HG03575 (cell line): ENCODE measurements at regions not wholly inside any gene's neighbourhood (a gene's known extent, or its start where the extent isn't known, plus 50 kb on each side); places are given as distances from the start of the nearest gene placed in this dataset.

Experiments
- ATAC-seq: cut with Tn5 transposase; IDR thresholded peaks from one replicate; pipeline ENCODE4 v1.9.1; 2021; ENCODE audit not compliant: unreplicated experiment, insufficient number of reproducible peaks, low FRiP score; ENCODE audit errors: extremely low read depth

DNA sequence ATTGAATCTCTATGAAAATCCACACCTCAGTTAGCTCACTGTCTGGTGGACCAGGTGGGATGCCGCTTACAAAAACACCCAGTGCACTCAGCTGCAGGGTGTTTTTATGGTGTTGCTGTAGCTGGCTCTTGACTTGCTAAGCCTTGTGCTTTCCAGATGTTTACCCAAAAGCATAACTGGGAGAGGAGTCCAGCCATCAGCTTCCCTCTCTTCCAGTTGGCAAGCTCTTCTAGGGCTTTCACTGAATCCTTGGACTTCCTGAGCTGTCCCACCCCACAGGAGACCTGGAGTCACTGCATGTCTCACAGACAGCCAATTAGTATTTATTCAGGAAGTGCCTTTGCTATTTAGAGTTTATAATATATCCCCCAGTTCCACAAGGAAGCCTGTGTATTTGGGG is 210.9 kb downstream of the FNDC1 start:
- no peak for ATAC-seq

DNA sequence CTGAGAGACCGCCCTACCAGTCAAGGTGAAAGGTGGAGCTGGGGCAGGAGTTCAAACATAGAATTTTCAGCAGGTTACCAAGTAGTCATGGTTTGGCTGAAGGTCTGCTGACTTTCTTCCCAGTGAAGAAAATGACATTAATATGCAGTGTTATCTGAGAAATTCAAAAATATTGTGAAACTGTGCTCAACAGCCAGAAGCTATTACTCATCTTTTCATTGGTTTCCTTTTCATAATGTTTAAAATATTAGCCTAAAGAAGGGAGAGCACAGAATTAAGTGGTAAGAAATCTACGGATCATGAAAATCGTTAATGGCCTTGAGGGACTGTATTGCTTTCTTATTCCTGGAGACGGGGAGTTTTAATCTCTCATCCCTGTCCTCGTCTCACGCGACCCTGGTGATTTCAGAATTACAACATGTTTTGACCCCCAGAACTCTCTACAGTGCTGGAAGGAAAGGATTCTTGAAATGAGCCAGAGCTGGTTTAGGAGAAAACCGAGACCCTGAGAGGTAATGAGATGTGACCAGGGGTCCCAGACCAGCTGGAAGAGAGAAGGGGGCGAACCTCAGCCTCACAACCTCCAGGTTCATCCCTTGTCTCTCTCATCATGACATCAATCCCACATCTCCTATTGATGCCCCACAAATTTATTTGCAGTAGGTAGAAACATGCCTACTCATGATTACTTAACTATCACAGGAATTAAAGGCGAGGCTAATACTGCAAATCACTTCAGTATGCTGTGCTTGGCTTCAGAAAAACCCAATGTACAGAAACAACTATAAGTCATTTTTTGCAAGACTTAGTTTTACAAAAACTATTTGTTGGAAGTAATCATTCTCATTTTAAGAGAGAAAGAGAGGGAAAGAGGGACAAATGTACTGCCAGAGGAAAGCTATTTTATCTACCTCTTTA is 209.5 kb downstream of the FNDC1 start:
- ATAC-seq = no peak

DNA sequence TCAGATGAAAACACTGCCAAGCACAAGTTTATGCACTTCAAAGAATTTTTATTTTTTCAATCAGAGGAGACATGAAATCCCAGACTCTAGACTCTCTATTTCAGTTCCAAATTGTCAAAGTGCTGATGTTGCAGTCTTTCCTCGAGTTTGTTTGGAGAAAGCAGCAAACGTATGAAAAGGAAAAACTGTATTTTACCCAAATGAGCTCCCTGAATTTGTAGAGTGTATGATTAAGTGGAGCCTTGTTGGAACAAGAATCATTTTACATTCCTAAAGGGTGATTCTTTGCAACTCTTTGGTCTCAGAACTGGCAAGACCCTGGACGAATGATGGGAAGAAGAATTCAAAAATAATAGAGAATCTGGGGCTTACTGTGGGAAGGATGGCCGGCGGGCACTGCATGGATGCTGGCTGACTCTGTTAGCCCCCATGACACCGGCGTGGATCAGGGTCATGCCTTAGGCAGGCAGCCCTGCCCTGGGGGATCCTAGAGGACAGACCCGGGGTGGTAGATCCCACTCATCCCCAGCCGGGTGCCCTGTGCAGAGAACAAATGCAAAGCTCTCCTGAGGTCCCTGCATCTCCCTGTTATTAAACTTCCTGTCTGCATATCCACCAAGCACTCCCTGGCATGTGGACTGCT is 207.4 kb downstream of the FNDC1 start:
- ATAC-seq = no peak

DNA sequence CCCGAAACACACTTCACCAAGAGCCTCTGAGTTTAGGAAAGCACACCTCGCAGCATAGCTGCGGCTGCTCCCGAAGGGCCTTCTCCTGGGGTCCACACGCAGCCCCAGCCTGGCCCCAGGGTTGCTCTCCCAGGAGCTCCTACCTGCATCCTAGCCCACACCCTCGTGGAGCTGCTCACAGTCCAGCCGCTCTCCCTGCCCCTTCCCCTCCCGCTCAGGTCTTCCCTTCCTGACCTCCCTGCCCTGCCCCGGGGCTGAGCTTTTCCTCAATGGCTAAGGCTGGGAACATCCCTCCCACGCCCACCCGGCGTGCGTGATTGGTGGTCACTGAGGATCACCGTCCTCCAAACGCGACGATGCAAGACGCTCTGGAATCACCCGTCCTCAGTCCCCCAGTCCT is 205.8 kb downstream of the FNDC1 start:
- ATAC-seq = no peak

DNA sequence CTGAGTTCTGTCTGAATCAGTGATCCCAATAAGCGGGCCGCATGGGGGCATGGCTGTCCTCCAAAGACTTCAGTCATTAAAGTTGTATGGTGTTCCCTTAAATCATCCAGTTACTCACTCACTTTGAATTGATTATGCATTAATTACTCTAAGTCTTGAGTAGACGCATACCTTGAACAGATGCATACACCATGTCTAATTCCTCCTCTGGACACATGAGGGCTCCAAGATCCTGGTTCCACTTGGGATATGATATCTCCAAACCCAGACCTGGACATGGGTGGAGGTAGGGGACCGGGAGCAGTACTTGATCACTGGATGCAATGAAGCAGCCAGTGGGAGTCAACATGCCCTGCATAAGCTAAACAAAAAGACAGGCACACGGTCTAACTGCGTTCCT is 204.5 kb downstream of the FNDC1 start:
- ATAC-seq = no peak

DNA sequence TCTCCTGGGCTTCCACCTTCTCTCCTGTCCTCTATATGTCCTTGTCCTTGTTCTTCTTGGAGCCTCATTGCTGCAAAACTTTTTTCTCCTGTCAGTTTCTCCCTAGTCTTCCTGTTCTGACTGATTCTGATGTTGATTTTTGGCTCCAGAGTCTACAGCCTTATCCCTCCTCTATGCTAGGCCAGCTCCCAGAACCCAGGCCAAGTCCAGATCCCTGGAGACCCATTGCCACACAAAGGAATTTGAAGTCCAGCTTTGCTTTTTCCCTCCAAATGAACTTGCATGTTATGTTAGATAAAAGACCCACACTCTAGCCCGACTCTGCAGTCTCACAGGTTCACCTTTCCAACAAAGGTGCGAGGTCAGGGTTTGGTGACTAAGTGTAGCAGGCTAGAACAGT is 203.1 kb downstream of the FNDC1 start:
- no peak for ATAC-seq

DNA sequence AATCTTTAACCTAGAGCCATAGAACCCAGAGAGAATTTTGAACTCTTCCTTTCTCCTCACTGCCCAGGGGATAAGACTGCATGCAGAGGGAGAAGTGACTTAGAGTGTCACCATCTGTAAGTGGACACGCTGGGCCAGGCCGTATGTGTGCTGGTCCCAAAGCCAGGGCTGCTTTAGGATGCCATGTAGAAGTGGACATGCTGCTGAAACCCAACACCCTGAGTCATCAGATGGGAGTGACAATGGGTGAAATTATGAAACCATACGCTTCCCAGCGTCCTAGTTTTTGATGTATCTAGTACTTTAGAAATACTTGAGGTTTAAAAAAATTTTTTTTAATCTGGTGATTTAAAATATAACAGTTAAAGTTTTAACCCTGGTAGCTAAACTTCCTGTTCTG is 191.1 kb downstream of the FNDC1 start:
- no peak for ATAC-seq

DNA sequence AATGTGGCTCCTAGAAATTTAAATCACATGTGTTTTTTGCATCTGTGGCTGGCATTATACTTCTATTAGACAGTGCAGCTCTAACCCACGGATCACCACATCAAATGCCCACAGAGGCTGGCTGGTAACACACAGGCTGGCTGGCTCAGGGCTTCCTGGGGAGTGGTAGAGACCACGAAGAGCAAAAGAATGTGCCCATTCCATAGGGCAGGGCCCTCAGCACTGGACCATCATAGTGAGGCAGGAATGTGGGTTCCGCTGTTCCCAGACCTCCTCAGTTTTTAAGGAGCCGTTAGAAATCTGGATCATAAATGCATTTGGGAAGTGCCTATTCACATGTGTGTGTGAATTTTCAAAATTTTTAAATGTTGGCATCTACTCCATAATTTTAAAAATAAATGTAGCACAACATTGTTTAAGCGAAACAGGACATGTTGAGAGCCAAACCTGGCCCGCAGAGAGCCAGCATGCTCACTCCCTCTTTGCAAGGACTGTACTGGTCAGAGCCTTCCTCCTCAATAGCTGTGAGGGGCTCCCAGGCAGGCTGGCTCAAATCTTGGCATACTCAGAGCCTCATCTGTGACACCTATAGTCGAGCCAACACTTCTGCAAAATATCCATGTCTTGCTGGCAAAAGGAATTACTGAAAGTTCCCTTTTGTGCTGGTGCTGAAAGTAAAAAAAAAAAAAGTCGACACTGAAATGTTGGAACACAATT is 190.5 kb downstream of the FNDC1 start:
- ATAC-seq = no peak

DNA sequence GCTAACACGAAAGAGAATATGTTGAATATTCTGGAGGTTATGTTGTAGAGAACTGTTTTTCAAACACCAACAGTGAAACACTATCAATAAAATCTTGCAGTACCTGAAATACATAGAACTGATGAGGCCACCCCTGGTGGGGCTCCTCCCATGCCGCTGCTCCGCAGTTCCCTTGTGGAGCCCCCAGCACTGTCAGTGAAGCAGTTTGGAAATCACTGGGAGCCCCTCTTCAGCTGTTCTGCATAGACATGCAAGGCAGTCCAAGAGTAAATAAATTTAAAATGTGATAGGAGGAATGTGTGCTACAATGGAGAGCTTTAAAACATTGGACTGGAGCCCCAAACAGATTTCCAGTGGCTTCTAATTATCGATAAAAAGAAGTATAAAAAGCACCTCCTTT is 189.4 kb downstream of the FNDC1 start:
- no peak for ATAC-seq

DNA sequence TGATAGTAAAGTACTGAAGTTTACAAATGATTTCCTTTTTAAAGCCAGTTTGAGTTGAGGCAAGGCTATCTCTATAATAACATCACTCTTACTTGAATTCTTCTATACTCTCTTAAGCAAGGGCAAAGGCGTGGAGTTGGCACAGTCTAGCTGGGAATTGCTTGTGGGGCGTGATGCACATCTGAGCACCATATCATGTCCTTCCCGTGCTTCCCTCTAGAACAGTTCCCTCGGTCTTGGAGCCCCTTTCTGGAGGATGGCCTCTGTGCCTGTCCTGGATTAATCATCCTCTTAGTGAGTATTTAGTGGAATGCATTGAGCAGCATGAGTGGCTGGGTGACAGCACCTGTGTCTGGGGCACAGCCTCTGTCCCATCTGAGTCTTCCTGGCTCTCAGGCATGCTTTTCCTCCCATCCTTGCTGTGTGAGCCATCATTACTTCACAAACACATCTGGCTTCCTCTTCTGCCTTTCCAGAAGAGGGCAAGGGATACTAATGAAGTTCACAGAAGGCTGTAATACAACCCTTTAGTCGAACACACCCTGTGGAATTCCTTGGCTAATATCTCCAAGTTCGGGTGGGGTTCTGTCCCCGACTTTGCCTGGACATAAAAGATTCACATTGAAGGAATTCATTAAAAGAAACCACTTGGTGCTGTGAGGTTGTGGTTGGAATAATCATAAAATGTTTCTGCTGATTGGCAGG is 188.2 kb downstream of the FNDC1 start:
- no peak for ATAC-seq

DNA sequence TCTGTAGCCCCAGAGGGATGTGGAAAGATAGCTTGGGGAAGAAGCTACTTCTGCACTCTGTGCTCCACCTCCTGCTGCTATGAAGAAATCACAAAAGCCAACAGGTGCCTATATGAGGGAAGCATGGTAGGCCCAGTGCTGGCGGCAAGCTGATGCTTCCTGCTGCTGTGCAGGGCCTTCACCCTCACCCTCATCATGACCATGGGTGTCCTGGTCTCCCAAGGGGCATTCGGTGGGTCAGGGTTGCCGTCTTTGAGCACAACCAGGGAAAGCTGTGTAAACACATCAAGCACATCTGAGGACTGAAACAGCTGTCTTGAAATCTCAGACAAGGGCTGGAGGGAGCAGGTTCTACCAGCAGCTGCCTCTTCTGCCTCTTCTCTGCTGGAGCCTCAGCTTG is 184.0 kb downstream of the FNDC1 start:
- ATAC-seq = no peak

DNA sequence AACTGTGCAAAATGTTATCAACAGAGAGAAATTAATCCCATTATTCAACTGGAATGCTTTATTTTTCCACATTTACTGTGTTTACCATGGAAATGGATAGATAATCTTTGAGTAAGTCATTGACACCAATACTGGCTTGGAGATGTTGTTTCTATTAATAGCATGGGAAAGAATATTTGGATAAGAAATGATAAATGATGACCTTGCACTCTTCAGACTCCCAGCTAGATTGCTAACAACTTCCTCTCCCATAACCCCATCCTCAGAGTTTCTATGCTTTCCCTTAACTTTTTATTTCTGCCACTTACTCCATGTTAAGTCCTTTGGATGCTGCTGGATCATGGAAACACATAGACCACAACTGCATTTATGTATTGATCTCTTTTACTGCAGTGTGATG is 182.5 kb downstream of the FNDC1 start:
- ATAC-seq = no peak

DNA sequence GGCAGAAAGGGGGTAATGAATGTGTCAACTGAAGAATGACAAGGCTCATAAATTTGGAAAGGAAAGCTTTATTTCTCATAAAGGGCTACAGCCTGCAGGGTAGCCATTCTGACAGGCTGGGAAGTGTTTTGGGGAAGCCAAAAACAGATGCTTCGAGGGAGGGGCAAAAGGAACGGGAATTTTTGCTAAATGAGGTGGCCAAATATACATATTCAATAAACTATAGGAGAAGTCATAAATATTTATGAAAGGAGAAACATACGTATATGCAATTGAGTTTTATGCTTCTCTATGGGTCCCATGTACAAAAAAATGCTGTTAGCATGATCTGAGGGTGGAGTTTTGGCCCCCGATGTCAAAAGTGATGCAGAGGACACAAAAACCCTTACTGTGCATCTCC is 180.7 kb downstream of the FNDC1 start:
- ATAC-seq = no peak

DNA sequence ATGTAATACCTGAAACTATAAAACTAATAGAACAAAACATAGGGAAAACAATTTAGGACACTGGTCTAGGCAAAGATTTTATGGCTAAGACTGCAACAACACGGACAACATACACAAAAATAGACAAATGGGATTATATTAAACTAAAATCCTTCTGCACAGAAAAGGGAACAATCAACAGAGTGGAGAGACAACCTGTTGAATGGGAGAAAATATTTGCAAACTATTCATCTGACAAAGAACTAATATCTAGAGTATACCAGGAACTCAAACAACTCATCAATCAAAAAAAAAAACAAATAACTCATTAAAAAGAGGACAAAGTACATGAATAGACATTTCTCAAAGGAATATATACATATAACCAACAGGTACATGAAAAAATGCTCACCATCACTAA is 174.5 kb downstream of the FNDC1 start:
- ATAC-seq = no peak

DNA sequence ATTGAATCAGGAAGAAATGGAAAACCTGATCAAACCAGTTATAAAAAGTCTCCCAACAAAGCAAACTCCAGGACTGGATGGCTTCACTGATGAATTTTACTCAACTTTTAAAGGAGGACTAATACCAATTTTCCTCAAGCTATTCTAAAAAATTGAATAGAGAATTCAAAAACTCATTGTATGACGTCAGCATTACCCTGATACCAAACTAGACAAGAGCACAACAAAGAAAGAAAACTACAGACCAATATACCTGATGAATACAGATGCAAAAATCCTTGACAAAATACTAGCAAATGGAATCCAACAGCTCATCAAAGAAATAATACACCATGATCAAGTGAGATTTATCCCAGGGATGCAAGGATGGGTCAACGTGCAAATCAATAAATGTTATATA is 172.9 kb downstream of the FNDC1 start:
- no peak for ATAC-seq

DNA sequence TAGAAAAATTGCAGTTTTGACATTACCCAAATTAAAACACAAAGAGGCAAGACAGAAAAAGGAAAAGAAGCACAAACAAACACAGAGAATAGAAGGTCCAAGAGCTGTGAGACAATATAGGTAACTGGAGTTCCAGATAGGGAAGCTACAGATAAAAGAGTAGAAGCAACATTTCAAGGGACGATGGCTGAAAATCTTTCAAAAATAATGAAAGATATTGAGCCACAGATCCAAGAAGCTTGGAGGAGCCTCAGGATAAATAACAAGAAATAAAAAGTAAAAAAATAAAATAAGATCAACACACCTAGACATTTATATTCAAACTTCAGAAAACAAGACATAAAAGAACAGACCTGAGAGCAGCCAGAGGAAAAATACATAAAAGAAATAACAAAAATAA is 164.9 kb downstream of the FNDC1 start:
- no peak for ATAC-seq

DNA sequence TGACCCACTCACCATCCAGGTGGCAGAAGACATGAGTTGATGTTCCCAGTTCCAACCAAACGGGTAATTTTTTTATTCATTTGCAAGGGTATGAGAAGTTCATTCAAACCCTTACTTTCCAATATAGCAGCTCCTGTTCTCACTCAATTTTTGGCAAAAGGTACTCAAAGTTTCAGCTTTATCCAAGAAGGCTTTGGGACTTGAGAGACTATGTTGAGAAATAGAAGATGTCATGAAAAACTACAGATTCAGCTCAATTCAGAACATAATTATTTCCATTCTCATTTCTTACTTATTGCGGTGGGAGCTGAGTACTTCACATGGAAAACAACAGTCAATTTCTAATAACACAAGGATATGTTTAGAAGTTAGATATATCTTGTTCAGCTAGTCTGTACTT is 162.3 kb downstream of the FNDC1 start:
- no peak for ATAC-seq

DNA sequence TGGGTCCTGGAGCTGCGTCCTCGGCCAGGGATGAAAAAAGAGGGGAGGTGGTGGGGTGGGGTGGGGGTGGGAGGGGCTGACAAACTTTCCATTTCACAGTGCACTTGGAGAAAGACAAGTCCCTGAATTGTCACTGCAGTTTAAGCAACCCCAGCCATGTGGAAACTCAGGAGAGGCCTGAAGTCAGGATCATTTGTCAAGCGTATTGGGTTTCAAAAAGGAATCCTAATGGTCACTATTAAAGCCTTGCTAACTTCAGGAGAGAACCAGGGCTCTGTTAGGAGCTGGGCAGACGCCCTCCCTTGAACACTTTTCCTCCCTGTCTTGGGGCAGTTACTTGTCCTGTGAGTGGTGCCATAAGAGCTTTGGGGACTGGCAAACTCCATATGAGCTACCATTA is 159.9 kb downstream of the FNDC1 start:
- ATAC-seq = no peak

DNA sequence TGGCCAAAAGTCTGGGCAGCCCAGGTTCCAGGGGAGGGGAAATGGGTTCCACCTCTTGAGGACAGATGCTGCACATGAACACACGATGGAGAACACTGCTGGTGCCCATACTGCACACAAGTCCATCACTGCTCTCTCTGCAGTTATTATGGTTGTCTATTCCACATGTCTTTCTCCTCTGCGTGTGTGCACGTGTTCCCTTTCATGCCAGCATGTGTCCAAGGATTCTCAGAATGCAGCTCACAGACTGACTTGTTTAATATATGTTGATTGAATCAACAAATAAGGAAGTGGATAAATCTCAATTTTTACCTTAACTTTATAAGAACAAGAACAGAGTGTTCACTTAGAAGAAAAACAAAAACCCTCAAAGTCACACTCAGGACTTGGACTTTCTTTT is 158.9 kb downstream of the FNDC1 start:
- ATAC-seq = no peak
